ENCODE measurements at regions not wholly inside any gene's neighbourhood (a gene's known extent, or its start where the extent isn't known, plus 50 kb on each side); places are given as distances from the start of the nearest gene placed in this dataset.
"Not testable (repeated sequence)": the region's sequence is repeated elsewhere in the genome, so short reads cannot be mapped to it uniquely, and the experiment has no call there.

DNA sequence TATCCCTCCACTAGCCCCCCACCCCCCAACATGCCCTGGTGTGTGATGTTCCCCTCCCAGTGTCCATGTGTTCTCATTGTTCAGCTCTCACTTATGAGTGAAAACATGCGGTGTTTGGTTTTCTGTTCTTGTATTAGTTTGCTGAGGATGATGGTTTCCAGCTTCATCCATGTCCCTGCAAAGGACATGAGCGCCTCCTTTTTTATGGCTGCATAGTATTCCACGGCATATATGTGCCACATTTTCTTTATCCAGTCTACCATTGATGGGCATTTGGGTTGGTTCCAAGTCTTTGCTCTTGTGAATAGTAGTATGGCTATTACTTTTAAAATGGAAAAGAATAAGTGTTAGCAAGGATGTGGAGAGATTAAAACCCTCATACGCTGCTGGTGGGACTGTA lies 50.8 kb upstream of the FAM171A1 start:
- TF ChIP-seq, protein P1, sequence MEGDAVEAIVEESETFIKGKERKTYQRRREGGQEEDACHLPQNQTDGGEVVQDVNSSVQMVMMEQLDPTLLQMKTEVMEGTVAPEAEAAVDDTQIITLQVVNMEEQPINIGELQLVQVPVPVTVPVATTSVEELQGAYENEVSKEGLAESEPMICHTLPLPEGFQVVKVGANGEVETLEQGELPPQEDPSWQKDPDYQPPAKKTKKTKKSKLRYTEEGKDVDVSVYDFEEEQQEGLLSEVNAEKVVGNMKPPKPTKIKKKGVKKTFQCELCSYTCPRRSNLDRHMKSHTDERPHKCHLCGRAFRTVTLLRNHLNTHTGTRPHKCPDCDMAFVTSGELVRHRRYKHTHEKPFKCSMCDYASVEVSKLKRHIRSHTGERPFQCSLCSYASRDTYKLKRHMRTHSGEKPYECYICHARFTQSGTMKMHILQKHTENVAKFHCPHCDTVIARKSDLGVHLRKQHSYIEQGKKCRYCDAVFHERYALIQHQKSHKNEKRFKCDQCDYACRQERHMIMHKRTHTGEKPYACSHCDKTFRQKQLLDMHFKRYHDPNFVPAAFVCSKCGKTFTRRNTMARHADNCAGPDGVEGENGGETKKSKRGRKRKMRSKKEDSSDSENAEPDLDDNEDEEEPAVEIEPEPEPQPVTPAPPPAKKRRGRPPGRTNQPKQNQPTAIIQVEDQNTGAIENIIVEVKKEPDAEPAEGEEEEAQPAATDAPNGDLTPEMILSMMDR (IDR thresholded peaks at IDR 0.05 in 4 of 5, conservative IDR thresholded peaks at IDR 0.05 in 1 of 5) = not testable (repeated sequence)
- TF ChIP-seq POLR2A (IDR thresholded peaks at IDR 0.05) = not testable (repeated sequence)

Measured in gastrocnemius medialis (tissue), 4 donors.